HG03571 (cell line): ENCODE measurements at regions not wholly inside any gene's neighbourhood (a gene's known extent, or its start where the extent isn't known, plus 50 kb on each side); places are given as distances from the start of the nearest gene placed in this dataset.
"Not testable (repeated sequence)": the region's sequence is repeated elsewhere in the genome, so short reads cannot be mapped to it uniquely, and the experiment has no call there.

Experiments
- ATAC-seq: cut with Tn5 transposase; IDR thresholded peaks from one replicate; pipeline ENCODE4 v1.9.1; 2021; ENCODE audit not compliant: unreplicated experiment

- ATAC-seq = no peak
Observed at GRCh38 chr17:72385475-72385874, 264.7 kb downstream of the SOX9 start.

- not testable (repeated sequence) for ATAC-seq
Observed at GRCh38 chr17:72386173-72386572, 265.4 kb downstream of the SOX9 start.

DNA sequence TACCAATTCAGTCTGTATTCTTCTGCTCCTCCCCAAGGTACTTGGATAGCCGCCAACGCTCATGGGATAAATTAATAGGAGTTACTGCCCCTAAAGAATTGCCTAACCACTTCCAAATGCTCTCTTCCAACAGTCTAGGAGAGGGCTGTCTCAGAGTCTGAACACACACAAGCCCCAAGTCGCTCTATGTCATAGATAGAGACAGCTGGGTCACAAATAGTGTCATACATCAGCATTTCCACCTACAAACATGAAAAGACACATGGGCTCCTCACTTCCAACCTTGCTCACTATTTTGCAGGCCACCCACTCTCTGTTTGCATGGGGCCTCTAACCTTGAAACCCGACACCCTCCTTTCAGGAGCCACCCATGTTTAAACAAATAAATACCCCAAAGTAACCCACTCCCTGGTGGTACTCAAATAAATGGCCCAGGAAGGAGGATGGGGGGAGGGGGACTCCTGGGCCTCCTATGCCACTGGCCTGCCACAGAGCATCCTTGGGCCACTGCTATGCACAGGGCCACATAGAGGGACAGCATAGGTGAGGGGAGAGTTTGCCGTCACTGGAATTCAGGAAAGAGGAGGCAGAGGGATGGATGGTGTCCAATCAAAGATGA lies 265.9 kb downstream of the SOX9 start:
- ATAC-seq = no peak

DNA sequence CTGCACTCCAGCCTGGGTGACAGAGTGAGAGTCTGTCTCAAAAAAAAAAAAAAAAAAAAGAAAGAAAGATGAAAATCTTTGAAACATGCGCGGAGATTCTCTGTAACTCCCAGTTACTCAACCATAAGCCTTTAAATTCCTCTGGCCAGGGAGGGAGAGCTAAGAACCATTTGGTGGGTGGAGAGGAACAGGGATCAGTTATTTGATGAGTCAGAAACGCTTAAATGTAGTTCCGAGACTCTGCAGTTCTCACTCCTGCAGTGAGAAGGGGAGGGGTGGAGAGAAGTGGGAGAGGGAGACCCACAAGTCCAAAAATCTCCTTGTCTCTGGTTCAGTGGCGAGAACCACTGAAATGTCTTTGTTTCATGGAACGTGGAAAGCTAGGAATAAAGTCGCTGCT lies 266.7 kb downstream of the SOX9 start:
- no peak for ATAC-seq

- ATAC-seq = no peak
Observed at GRCh38 chr17:72387969-72388368, 267.1 kb downstream of the SOX9 start.

GRCh38 chr17:72388765-72389473 lies 268.1 kb downstream of the SOX9 start:
- peak; percentile 47 for ATAC-seq

DNA sequence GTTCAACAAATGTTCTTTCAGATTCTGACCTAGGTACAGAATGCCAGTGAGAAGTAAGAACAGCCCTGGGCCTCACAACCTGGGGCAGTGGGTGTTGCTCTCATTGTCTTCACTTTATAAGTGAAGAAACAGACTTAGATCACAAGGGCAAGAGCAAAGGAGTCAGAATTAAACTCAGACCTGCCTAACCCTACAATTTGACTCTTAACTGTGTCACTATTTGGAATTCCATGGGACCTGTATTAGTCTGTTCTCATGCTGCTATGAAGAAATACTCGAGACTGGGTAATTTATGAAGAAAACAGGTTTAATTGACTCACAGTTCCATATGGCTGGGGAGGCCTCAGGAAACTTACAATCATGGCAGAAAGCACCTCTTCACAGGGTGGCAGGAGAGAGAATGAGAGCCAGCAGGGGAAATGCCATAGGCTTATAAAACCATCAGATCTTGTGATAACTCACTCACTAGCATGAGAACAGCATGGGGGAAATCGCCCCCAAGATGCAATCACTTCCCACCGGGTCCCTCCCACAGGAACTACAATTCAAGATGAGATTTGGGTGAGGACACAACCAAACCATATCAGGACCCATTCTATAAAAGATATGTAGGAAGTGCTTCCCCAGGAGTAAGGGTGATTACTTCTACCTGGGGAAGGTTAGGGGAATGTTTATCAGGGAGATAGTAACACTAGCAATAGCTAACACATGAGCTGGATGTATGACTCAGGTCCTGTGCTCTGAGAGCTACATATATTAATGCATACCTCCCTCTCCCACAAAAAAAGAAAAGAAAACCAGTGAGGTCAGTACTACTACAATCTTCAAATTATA lies 270.1 kb downstream of the SOX9 start:
- no peak for ATAC-seq

DNA sequence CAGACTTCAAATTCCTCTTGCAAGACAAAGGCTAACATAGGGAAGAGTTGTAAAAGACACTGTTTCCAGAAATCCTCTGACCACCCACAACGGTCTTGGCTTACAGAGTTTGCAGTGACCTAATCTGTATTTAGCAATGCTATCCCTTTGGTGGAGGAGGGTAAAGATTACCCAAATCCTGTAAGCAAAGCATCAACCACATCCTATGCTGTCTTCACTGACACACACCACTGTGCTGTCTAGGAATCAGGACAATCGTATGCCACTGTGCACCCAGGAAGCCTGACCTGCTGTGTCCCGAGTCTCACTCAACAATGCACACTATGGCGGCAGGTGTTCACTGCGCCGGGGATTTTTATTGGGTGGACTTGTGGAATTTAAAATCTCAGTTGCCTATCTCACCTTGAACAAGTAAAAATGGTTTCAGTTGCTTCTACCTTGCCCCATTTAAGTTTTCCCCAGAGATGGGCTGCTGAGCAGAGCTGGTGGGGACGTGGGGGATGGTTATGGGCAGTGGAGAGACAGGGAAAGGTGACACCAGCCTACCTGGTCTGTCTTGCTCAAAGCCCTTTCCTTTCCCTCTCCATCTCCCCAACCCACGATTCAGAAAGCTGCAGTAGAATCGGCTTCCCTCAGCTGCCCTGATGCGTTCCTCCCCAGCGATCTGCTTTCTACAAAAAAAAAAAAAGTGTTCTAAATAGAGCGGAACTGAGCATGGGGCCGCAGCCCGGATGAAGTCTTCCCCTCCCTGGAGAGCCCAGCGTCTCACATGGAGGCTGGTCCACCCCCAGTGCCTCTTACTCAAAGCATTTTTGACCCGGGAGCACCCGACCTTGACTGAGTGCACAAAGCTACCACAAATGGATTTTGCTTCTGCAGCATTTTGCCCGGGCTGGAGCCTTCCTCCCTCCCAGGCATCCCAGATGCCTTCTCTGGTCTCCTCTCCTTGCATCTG lies 271.5 kb downstream of the SOX9 start:
- ATAC-seq = peak; percentile 58

DNA sequence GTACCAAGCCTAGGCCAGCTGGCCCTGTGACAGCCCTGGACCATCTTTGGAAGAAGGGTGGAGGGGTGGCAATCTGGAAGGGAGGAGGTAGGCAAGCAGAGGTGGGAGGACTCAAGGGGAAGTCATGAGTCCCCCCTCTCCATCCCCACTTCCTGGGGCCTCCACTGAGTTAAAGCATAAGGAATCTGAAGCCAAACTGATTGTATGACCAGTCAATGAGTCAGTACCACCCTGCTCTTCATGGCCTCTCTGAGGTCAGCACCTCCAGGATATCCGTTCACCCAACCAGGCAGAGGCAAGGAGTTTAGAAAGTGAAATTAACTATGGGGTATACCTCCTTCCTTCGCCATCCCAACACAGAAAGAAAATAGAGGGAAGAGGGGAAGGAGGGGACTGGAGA lies 272.7 kb downstream of the SOX9 start:
- no peak for ATAC-seq

DNA sequence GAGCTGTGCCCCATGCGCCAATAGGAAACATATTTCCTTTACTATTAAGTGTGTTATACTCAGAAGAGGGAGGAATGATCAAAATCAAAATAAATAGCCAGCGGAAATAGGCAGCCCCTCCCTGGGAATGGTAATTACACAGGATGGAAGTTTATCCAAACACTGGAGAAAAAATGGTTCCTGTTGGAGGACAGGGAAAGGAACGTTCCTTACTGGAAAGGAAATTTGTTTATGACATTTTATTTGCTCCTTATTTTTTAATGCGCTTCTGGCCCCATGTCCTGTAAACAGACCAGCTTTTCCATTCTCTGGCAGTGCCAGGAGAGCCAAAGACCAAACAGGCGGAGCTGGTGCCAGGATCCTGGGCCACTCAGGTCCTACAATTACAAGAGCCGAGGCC lies 273.7 kb downstream of the SOX9 start:
- ATAC-seq = no peak

DNA sequence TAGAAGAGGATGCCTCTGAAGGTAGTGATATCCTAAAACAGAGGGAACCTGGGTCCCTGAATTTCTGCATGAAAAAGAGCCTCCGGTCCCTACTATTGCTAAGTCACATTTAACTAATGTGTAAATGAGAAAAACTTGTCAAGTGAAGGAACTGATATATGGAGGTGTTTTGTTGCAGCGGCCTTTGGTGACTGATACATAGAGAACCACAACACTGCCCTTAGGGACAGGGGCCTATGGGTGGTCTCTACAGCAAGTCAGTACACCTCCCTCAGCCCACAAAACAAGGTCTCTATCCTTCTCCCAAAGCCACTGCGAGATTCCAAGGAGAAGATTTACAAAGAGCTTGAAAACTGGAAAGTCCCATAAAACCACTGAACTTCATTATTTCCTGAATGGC lies 275.3 kb downstream of the SOX9 start:
- ATAC-seq = no peak

GRCh38 chr17:72397223-72397667 lies 276.4 kb downstream of the SOX9 start:
- ATAC-seq = no peak

- no peak for ATAC-seq
Observed at GRCh38 chr17:72397687-72398086, 276.9 kb downstream of the SOX9 start.

- no peak for ATAC-seq
Observed at GRCh38 chr17:72399023-72399607, 278.3 kb downstream of the SOX9 start.

DNA sequence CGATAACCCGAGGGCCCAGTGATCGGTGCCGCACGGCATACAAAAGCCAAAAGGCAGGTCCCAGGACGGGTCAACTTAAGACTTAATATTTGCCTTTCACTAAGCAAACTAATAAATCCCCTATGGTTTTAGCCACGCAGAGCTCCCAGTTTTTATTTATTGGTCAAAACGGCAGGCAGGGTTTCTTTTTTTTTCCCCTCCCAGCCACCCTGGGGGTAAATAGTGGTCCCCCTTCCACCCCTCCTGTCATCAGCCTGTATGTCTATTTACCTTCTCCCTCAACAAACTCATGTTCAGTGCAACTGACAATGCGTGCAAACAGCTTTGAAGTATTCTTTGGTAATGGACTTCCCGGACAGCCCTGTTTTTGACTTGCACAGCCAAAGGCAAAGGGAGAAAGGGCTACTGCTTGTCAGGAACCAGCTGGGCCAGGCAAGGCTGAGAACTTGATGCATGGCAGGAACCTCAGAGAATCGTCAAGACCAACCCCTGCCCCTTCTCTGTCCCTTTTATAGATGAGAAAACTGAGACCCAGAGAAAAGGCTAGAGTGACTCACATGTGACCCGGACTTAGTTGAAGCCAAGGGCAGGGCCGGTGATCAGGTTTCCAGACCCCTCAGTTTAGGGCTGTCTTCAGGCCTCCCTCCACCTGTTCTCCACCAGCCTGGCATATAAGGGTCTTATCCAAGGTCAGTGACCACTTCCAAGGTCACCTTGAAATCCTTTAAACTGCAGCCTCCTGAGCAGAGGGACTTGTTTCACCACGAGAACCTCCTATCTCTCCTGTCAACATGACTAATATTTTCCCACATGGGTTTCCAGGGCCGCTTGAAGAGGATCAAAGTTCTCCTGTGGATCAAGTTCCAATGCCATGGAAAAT lies 279.0 kb downstream of the SOX9 start:
- no peak for ATAC-seq

DNA sequence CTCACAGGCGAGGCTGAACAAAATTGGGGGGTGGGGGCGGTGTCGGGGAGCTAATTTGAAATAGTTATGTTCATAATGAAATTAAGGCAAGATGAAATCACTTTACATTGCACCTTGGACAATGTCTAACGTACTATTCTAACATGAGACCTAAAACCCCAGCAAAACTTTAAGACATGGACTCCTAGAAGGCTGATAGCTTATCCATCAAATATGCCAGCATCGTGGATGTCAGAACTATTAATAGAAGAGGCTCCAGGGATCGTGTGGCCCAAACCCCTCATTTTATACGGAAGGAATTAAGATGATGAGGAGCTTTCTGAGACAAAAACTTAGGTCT lies 279.6 kb downstream of the SOX9 start:
- no peak for ATAC-seq

DNA sequence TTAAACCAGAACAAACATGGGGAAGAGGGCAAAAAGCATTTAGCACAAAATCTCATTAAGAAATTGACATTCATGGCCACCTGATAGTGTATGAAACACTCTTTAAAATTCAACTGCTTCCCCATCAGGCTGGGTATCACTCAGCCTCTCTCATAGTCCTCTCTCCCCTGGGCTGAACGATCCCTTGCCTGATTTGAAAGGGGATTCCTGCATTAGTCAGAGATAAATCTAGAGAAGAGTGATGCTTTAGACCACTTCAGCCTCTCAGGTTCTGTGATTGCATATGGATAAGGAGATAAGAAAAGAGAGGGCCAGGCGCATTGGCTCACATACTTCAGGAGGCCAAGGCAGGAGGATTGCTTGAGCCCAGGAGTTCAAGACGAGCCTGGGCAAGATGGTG lies 280.0 kb downstream of the SOX9 start:
- ATAC-seq = no peak

DNA sequence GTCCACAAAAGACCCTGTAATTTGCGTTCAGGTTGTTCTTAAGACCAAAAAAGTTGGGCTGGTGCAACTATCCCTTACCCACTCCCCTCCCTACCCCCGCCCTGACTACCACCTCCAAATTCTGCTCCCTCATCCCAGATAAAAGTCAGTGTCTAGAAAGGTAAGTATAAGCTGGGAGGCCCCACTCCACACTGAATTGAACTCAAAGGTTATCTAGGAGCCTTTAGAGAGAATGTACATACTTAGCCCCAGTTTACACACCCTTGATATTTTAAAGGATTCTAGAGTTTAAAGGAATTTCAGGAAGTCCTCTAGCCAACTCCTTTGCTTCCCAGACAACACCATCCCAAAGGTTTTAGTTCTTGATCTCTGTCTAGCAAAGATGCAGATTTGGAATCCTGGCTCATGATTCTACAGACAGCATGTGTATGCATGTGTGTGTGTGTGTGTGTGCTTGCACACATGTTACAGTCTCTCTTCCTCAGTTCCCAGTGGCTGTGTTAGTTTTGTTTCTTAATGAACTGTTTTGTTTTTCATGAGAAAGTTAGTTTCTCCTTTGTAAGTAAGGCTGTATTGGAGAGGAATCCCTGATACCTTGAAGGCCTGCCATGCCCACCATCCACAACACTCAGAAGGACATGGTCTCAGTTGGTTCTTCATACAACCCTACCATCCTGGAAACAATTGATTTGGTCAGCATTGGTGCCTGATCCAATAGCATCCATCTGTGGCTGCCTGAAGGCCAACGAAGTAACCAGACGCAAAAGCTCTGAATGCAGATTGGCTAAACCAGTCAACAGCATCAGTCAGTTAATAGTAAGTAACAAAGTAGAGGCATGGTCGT lies 281.3 kb downstream of the SOX9 start:
- ATAC-seq = no peak

DNA sequence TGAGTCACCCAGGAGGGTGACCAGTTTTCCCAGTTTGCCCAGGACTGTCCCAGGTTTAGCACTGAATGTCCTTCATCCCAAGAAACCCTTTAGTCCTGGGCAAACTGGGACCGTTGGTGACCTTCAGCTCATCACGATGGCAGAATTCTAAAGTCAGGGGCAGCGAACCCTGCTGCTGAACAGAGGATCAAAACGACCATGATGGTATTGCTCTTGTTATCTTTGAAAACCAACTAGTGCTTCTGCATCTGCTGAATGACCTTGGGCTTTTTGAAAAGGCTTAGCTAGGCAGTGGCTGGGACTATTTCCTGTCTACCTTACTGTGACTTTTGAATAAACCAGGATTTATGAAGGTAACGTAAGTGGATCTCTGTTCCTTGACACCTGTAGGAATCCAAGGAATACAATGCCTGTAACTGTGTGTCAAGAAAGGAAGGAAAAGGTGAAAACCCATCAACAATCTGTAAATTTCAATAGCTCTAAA lies 281.9 kb downstream of the SOX9 start:
- ATAC-seq = no peak
